ENCODE measurements at regions not wholly inside any gene's neighbourhood (a gene's known extent, or its start where the extent isn't known, plus 50 kb on each side); places are given as distances from the start of the nearest gene placed in this dataset.

DNA sequence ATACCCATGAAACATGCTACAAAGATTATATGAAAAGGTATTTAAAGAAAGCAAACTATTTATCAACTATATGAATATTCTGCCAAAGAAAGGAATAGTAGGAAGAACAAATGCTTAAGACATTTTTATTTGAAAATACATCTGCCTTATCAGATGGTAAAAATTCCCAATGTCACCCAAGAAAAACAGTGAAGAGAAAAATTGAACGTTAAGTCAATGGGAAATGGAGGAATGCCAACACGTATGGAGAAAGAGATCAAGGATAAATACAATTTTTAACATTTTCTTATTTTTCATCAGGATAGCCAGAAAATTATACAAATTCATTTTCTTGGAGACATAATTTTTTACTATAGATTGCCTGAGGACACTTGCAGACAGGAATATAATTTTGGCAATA lies 394.2 kb downstream of the ZEB2 start:
- no peak overlapping the region for H3K27ac Mint-ChIP-seq
- TF ChIP-seq CTCF (IDR thresholded peaks at IDR 0.05; ENCODE audit: unreplicated experiment) = no peak
- no peaks in the 10 kb centered on the region for H3K36me3 Mint-ChIP-seq (ENCODE audit: insufficient read depth)
- no peaks in the 10 kb centered on the region for H3K4me1 Mint-ChIP-seq (ENCODE audit: low read depth)
- DNase-seq (ENCODE audit: low spot score, unreplicated experiment) = no peak
- no peaks in the 10 kb centered on the region for H3K9me3 Mint-ChIP-seq (ENCODE audit: low read depth)
- H3K4me3 Mint-ChIP-seq (ENCODE audit: low read depth) = no peak overlapping the region
- no peaks in the 10 kb centered on the region for H3K27me3 Mint-ChIP-seq

- H3K27ac Mint-ChIP-seq = no peak overlapping the region
- no peaks in the 10 kb centered on the region for H3K9me3 Mint-ChIP-seq (ENCODE audit: low read depth)
- DNase-seq (ENCODE audit: low spot score, unreplicated experiment) = no peak
- H3K4me1 Mint-ChIP-seq (ENCODE audit: low read depth) = no peaks in the 10 kb centered on the region
- H3K36me3 Mint-ChIP-seq (ENCODE audit: insufficient read depth) = no peaks in the 10 kb centered on the region
- H3K27me3 Mint-ChIP-seq = no peaks in the 10 kb centered on the region
- H3K4me3 Mint-ChIP-seq (ENCODE audit: low read depth) = no peak overlapping the region
- no peak for TF ChIP-seq CTCF (IDR thresholded peaks at IDR 0.05; ENCODE audit: unreplicated experiment)
Observed at GRCh38 chr2:144124882-144125281, 395.0 kb downstream of the ZEB2 start.

- Mint-ChIP-seq H3K4me1 (ENCODE audit: low read depth) (no peaks in the 10 kb centered on the region), H3K27ac (no peak overlapping the region), H3K27me3 (no peaks in the 10 kb centered on the region), H3K4me3 (ENCODE audit: low read depth) (no peak overlapping the region), H3K36me3 (ENCODE audit: insufficient read depth) (no peaks in the 10 kb centered on the region), H3K9me3 (ENCODE audit: low read depth) (no peaks in the 10 kb centered on the region)
- TF ChIP-seq CTCF (IDR thresholded peaks at IDR 0.05; ENCODE audit: unreplicated experiment) = no peak
- DNase-seq (ENCODE audit: low spot score, unreplicated experiment) = no peak
Observed at GRCh38 chr2:144120487-144120886, 399.4 kb downstream of the ZEB2 start.

DNA sequence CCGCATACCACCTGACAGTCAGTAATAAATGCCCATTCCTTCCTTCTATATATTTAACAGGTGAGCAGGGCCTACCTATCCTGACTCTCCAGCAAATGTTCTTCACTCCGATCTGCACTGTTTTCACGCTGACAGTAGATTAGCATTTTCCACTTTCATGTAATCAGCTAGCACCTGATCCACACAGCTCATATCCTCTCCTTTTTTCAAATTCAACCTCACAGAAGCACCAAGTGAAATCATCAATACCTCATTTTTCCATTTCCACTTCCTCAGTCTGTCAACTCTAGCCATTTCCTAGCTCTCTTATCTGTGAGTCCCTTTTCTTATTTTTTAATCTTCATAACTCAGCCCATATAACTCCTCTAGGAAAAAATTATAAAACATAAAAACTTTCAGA lies 402.8 kb downstream of the ZEB2 start:
- Mint-ChIP-seq H3K4me3 (ENCODE audit: low read depth) (no peak overlapping the region), H3K4me1 (ENCODE audit: low read depth) (no peaks in the 10 kb centered on the region), H3K27ac (no peak overlapping the region), H3K27me3 (no peaks in the 10 kb centered on the region), H3K9me3 (ENCODE audit: low read depth) (peaks cover 7% of the 10 kb centered on the region), H3K36me3 (ENCODE audit: insufficient read depth) (no peaks in the 10 kb centered on the region)
- no peak for TF ChIP-seq CTCF (IDR thresholded peaks at IDR 0.05; ENCODE audit: unreplicated experiment)
- DNase-seq (ENCODE audit: low spot score, unreplicated experiment) = no peak

- H3K9me3 Mint-ChIP-seq (ENCODE audit: low read depth) = peaks cover 7% of the 10 kb centered on the region
- H3K27me3 Mint-ChIP-seq = no peaks in the 10 kb centered on the region
- H3K4me1 Mint-ChIP-seq (ENCODE audit: low read depth) = no peaks in the 10 kb centered on the region
- no peak for DNase-seq (ENCODE audit: low spot score, unreplicated experiment)
- no peak for TF ChIP-seq CTCF (IDR thresholded peaks at IDR 0.05; ENCODE audit: unreplicated experiment)
- H3K36me3 Mint-ChIP-seq (ENCODE audit: insufficient read depth) = no peaks in the 10 kb centered on the region
- H3K27ac Mint-ChIP-seq = no peak overlapping the region
- no peak overlapping the region for H3K4me3 Mint-ChIP-seq (ENCODE audit: low read depth)
Observed at GRCh38 chr2:144115739-144116291, 404.1 kb downstream of the ZEB2 start.

Measured in progenitor cell of endocrine pancreas (in vitro differentiated cells).